Ishikawa (cell line): ENCODE measurements at regions not wholly inside any gene's neighbourhood (a gene's known extent, or its start where the extent isn't known, plus 50 kb on each side); places are given as distances from the start of the nearest gene placed in this dataset.

ENCODE experiments used
- CREB1 ChIP-seq: IDR thresholded peaks from 2 replicates; pipeline ENCODE4 v1.6.1; 2012; ENCODE audit warnings: low read depth
- EP300 ChIP-seq: IDR thresholded peaks from 2 replicates; pipeline ENCODE4 v1.6.1; 2012; ENCODE audit warnings: borderline replicate concordance
- FOXM1 ChIP-seq: IDR thresholded peaks from 2 replicates; pipeline ENCODE4 v1.6.1; 2012; ENCODE audit warnings: low read depth, borderline replicate concordance
- RAD21 ChIP-seq: IDR thresholded peaks from 2 replicates; pipeline ENCODE4 v1.6.1; 2012; ENCODE audit warnings: low read depth
- TAF1 ChIP-seq: IDR thresholded peaks from 2 replicates; pipeline ENCODE4 v1.6.1; 2012; ENCODE audit warnings: low read depth, mild to moderate bottlenecking
- TEAD4 ChIP-seq: IDR thresholded peaks from 2 replicates; pipeline ENCODE4 v1.6.1; 2012
- TF ChIP-seq, protein P1 (sequence below): IDR thresholded peaks from 2 replicates; pipeline ENCODE4 v1.6.1; 2012
- TF ChIP-seq, protein P2 (sequence below): IDR thresholded peaks from 2 replicates; pipeline ENCODE4 v1.6.1; 2012

DNA sequence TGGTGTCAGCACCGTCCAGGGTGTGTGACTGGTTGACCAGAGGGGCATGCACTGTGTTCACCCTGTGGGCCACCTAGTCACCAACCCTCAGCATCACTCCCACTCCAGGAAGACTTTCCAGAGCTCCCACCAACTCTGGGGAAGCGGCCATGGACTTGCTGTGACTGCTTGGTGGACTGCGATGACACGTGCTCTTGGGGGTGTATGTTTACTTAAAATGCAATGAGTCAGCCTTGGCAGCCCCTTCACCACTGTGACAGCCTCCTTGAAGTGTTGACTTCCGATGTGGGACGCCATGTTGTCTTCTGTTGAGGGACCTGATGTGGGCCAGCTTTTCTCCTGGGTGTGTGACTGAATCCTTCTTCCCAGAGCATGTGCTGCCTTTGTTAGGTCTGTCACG lies 151.1 kb upstream of the RTL1 start:
- TF ChIP-seq EP300 (no peak), FOXM1 (no peak), TAF1 (no peak), TEAD4 (no peak), CREB1 (no peak), RAD21 (no peak)
- TF ChIP-seq, protein P1, sequence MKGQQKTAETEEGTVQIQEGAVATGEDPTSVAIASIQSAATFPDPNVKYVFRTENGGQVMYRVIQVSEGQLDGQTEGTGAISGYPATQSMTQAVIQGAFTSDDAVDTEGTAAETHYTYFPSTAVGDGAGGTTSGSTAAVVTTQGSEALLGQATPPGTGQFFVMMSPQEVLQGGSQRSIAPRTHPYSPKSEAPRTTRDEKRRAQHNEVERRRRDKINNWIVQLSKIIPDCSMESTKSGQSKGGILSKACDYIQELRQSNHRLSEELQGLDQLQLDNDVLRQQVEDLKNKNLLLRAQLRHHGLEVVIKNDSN: no peak
- TF ChIP-seq, protein P2, sequence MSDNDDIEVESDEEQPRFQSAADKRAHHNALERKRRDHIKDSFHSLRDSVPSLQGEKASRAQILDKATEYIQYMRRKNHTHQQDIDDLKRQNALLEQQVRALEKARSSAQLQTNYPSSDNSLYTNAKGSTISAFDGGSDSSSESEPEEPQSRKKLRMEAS: no peak
